GM10266 (cell line): ENCODE measurements at regions not wholly inside any gene's neighbourhood (a gene's known extent, or its start where the extent isn't known, plus 50 kb on each side); places are given as distances from the start of the nearest gene placed in this dataset.

Experiments
- DNase-seq: peaks from one replicate; pipeline ENCODE4 v3.0.0; 2012; ENCODE audit errors: extremely low spot score
- CTCF ChIP-seq: IDR thresholded peaks from 2 replicates; pipeline ENCODE4 v1.5.1; 2012; ENCODE audit warnings: mild to moderate bottlenecking, low read depth; ENCODE audit not compliant: control insufficient read depth, insufficient read depth; ENCODE audit errors: missing control alignments

- no peak for DNase-seq
- no peak for TF ChIP-seq CTCF
Measured at GRCh38 chr6:101202867-101203374, 190.6 kb upstream of the GRIK2 start.

GRCh38 chr6:101203664-101204063 is 189.8 kb upstream of the GRIK2 start:
- no peak for DNase-seq
- TF ChIP-seq CTCF, result no peak

GRCh38 chr6:101208152-101208551 is 185.4 kb upstream of the GRIK2 start:
- DNase-seq, result no peak

GRCh38 chr6:101212640-101213039 is 180.9 kb upstream of the GRIK2 start:
- DNase-seq, result no peak
- TF ChIP-seq CTCF, result no peak

More at GRCh38 chr6:101208152-101208551, 185.4 kb upstream of the GRIK2 start:
- TF ChIP-seq CTCF, result no peak

DNA sequence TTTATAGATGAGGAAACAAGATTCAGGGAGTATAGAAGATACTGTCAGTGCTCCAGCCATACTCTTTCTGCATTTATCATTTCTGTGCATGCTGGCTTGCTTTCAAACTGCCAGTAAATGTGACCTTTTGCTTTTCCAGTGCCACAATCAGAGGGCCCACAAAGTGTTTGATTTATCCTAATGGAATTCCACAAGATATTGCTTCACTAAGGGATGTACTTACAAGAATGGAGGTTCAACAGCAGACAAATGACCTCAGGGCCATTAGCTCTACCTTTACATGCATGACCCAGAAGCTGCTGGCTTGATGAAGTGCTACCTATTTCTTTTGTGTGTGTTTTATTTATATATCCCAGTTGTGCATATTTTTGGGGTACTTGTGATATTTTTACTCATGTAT is 171.5 kb upstream of the GRIK2 start:
- DNase-seq, result no peak
- no peak for TF ChIP-seq CTCF

DNA sequence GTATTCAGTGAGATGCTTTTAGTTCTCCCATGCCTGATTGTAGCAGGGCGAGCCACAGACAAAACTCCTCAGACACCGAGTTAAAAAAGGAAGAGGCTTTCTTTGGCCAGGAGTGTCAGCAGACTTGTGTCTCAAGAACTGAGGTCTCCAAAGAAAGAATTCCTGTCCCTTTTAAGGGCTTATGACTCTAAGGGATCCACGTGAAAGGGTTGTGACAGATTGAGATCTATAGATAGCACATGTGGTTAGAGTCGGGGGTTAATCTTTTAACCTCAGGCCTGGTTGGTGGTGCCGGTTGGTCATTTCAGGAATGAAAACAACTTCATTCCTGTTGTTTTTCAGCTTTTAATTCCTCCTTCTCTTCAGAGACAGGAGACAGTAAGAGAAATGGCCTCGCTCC is 168.8 kb upstream of the GRIK2 start:
- TF ChIP-seq CTCF, result no peak
- DNase-seq, result no peak

DNA sequence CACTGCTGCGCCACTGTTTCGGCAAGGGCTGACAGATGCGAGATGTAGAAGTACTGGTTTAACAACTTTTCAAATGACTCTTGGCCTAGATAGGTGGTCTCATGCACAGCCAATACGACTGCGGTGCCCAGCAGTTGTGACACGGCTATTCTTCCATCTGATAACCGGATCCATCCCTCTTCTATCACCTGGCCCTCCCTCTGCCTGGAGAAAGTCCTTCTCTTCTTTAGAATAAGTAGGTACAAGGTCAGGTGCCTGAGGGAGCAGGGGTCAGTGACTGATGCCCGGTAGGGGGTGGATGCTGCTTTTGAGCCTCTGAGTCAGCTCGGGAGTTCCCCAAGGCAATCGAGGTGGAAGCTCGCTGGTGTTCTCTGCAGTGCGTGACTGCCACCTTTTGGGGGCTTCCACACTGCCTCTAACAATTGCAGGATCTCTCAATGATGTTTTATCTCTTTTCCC is 166.8 kb upstream of the GRIK2 start:
- DNase-seq, result no peak
- peak; percentile 24 for TF ChIP-seq CTCF
